SU-DHL-6 (cell line): ENCODE measurements at regions not wholly inside any gene's neighbourhood (a gene's known extent, or its start where the extent isn't known, plus 50 kb on each side); places are given as distances from the start of the nearest gene placed in this dataset.

ENCODE experiments used
- EZH2phosphoT487 ChIP-seq: fragments of 200-600 bp; sonication (generic), shearing (Covaris generic); conservative IDR thresholded peaks from 2 replicates; pipeline ENCODE4 v1.6.1; 2018; ENCODE audit warnings: mild to moderate bottlenecking, antibody characterized with exemption, low read length, moderate library complexity, mixed read lengths
- TF ChIP-seq, protein P1 (sequence below): fragments of 200-600 bp; sonication (generic); IDR thresholded peaks from one replicate; pipeline ENCODE4 v1.5.1; 2017; ENCODE audit warnings: antibody characterized with exemption, mild to moderate bottlenecking, low read length, moderate library complexity; ENCODE audit not compliant: insufficient read depth, poor library complexity, severe bottlenecking

GRCh38 chr11:23542189-23542588 lies 681.9 kb upstream of the CCDC179 start:
- TF ChIP-seq, protein P1, sequence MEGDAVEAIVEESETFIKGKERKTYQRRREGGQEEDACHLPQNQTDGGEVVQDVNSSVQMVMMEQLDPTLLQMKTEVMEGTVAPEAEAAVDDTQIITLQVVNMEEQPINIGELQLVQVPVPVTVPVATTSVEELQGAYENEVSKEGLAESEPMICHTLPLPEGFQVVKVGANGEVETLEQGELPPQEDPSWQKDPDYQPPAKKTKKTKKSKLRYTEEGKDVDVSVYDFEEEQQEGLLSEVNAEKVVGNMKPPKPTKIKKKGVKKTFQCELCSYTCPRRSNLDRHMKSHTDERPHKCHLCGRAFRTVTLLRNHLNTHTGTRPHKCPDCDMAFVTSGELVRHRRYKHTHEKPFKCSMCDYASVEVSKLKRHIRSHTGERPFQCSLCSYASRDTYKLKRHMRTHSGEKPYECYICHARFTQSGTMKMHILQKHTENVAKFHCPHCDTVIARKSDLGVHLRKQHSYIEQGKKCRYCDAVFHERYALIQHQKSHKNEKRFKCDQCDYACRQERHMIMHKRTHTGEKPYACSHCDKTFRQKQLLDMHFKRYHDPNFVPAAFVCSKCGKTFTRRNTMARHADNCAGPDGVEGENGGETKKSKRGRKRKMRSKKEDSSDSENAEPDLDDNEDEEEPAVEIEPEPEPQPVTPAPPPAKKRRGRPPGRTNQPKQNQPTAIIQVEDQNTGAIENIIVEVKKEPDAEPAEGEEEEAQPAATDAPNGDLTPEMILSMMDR, result no peak
- TF ChIP-seq EZH2phosphoT487, result no peak
